LHCN-M2 (cell line): ENCODE measurements at regions not wholly inside any gene's neighbourhood (a gene's known extent, or its start where the extent isn't known, plus 50 kb on each side); places are given as distances from the start of the nearest gene placed in this dataset.
"Not testable (repeated sequence)": the region's sequence is repeated elsewhere in the genome, so short reads cannot be mapped to it uniquely, and the experiment has no call there.

Source experiments
- DNase-seq: peaks from one replicate; pipeline ENCODE4 v3.0.0-alpha.2; 2012; ENCODE audit warnings: low read depth

- no peak for DNase-seq
These were observed 255.5 kb downstream of the EFCAB11 start for GRCh38 chr14:89699071-89699470.

GRCh38 chr14:89697281-89698060, 257.1 kb downstream of the EFCAB11 start:
- DNase-seq: no peak

- DNase-seq: no peak
These were observed 258.7 kb downstream of the EFCAB11 start for GRCh38 chr14:89695846-89696245.

- no peak for DNase-seq
These were observed 264.4 kb downstream of the EFCAB11 start for GRCh38 chr14:89690139-89690538.

- DNase-seq: not testable (repeated sequence)
These were observed 264.8 kb downstream of the EFCAB11 start for GRCh38 chr14:89689711-89690110.

- no peak for DNase-seq
These were observed 265.9 kb downstream of the EFCAB11 start for GRCh38 chr14:89688507-89689211.

- DNase-seq: not testable (repeated sequence)
These were observed 267.4 kb downstream of the EFCAB11 start for GRCh38 chr14:89687129-89687528.

GRCh38 chr14:89684139-89684538, 267.1 kb upstream of the FOXN3 start:
- DNase-seq: no peak

GRCh38 chr14:89681086-89682018, 264.3 kb upstream of the FOXN3 start:
- DNase-seq: no peak

GRCh38 chr14:89680156-89680555, 263.1 kb upstream of the FOXN3 start:
- DNase-seq: no peak

- DNase-seq: no peak
These were observed 261.7 kb upstream of the FOXN3 start for GRCh38 chr14:89678768-89679167.

GRCh38 chr14:89675590-89675989, 258.6 kb upstream of the FOXN3 start:
- no peak for DNase-seq

- DNase-seq: no peak
These were observed 257.9 kb upstream of the FOXN3 start for GRCh38 chr14:89674936-89675335.

- no peak for DNase-seq
These were observed 257.2 kb upstream of the FOXN3 start for GRCh38 chr14:89674240-89674639.

GRCh38 chr14:89673512-89674225, 256.6 kb upstream of the FOXN3 start:
- no peak for DNase-seq

GRCh38 chr14:89672636-89673511, 255.8 kb upstream of the FOXN3 start:
- no peak for DNase-seq

- DNase-seq: no peak
These were observed 252.2 kb upstream of the FOXN3 start for GRCh38 chr14:89669193-89669592.

GRCh38 chr14:89667983-89668382, 250.9 kb upstream of the FOXN3 start:
- no peak for DNase-seq

GRCh38 chr14:89665300-89666081, 248.5 kb upstream of the FOXN3 start:
- not testable (repeated sequence) for DNase-seq
